Natural killer cell (primary cell): ENCODE measurements at regions not wholly inside any gene's neighbourhood (a gene's known extent, or its start where the extent isn't known, plus 50 kb on each side); places are given as distances from the start of the nearest gene placed in this dataset.

Source experiments
- ATAC-seq, 3 donors: fragments of 150-1000 bp in 2 of 3; fragments of 200-7000 bp in 1 of 3; cut with Tn5 transposase; 1 replicate in 1 of 3; 2 replicates in 2 of 3; pipeline ENCODE4 v1.10.0; 2021; ENCODE audit warnings: mild to moderate bottlenecking in 2 of 3, moderate library complexity in 2 of 3
- DNase-seq, 2 donors: peaks; one replicate each; pipeline versions ENCODE4 v3.0.0 to v3.0.0-alpha.2; 2013 to 2021; ENCODE audit warnings: mixed read lengths in 1 of 2
- H3K27ac ChIP-seq: one replicate; pipeline ENCODE4 v1.5.1; 2013; ENCODE audit warnings: mild to moderate bottlenecking, low read length
- H3K27me3 ChIP-seq: one replicate; pipeline ENCODE4 v1.6.1; 2013; ENCODE audit warnings: low read length; ENCODE audit not compliant: control insufficient read depth, insufficient read depth
- H3K36me3 ChIP-seq: one replicate; pipeline ENCODE4 v1.6.1; 2013; ENCODE audit warnings: low read length; ENCODE audit not compliant: control insufficient read depth, insufficient read depth
- H3K4me1 ChIP-seq: one replicate; pipeline ENCODE4 v1.6.1; 2013; ENCODE audit warnings: low read length; ENCODE audit not compliant: control insufficient read depth, insufficient read depth
- H3K4me3 ChIP-seq: one replicate; pipeline ENCODE4 v1.5.1; 2013; ENCODE audit warnings: low read length
- H3K9me3 ChIP-seq: one replicate; pipeline ENCODE4 v1.6.1; 2013; ENCODE audit warnings: low read length; ENCODE audit not compliant: control insufficient read depth, insufficient read depth
- H3K27ac Mint-ChIP-seq, 2 donors: one replicate each; pipeline ENCODE4 v1.8.0; 2022; ENCODE audit warnings: mild to moderate bottlenecking in 2 of 2, mixed read lengths in 2 of 2, moderate library complexity in 1 of 2
- H3K27me3 Mint-ChIP-seq, 2 donors: one replicate each; pipeline ENCODE4 v1.8.0; 2022; ENCODE audit warnings: low read depth in 2 of 2, mixed read lengths in 2 of 2
- H3K36me3 Mint-ChIP-seq: one replicate; pipeline ENCODE4 v1.8.0; 2022; ENCODE audit warnings: mixed read lengths
- H3K4me1 Mint-ChIP-seq, 2 donors: one replicate each; pipeline ENCODE4 v1.8.0; 2022; ENCODE audit warnings: mixed read lengths in 2 of 2
- H3K4me3 Mint-ChIP-seq: one replicate; pipeline ENCODE4 v1.8.0; 2022; ENCODE audit warnings: mild to moderate bottlenecking, moderate library complexity, mixed read lengths
- H3K9me3 Mint-ChIP-seq, 2 donors: one replicate each; pipeline ENCODE4 v1.8.0; 2022; ENCODE audit warnings: mixed read lengths in 2 of 2
- CTCF ChIP-seq: fragments of 200-600 bp; IDR thresholded peaks from one replicate; pipeline ENCODE4 v1.8.0; 2022; ENCODE audit warnings: antibody characterized with exemption
- WGBS: methylation state at CpG from one replicate; pipeline ENCODE4 v1.1.7; 2013; ENCODE audit warnings: missing lambda C conversion rate; ENCODE audit not compliant: insufficient coverage; 5-methylcytosine and 5-hydroxymethylcytosine counted together
- intact Hi-C: fragments of 100-400 bp; cut with micrococcal nuclease; formaldehyde crosslinking; loops from one replicate; pipeline ENCODE4 v1.14.2; 2022

- H3K4me3 Mint-ChIP-seq = no peak overlapping the region
- DNase-seq (no peak), ATAC-seq (no peak)
- no peaks in the 10 kb centered on the region for H3K27me3 ChIP-seq
- TF ChIP-seq CTCF = no peak
- intact Hi-C loops = no loop called here
- H3K4me1 ChIP-seq = no peaks in the 10 kb centered on the region
- no peak overlapping the region for H3K27ac Mint-ChIP-seq
- H3K27ac ChIP-seq = no peak overlapping the region
- no peaks in the 10 kb centered on the region for H3K9me3 ChIP-seq
- no peaks in the 10 kb centered on the region for H3K36me3 Mint-ChIP-seq
- H3K27me3 Mint-ChIP-seq = no peaks in the 10 kb centered on the region
- H3K4me3 ChIP-seq = no peak overlapping the region
- H3K36me3 ChIP-seq = no peaks in the 10 kb centered on the region
- 33% methylated on average over 1 of the region's 2 CpGs for WGBS
- H3K4me1 Mint-ChIP-seq = no peaks in the 10 kb centered on the region
- peaks cover 3 to 4% of the 10 kb centered on the region in 2 donors for H3K9me3 Mint-ChIP-seq
Observed at GRCh38 chr6:85023721-85024120, 259.3 kb upstream of the TBX18 start.

GRCh38 chr6:85017352-85017751 is 253.0 kb upstream of the TBX18 start:
- no peak for TF ChIP-seq CTCF
- Mint-ChIP-seq H3K36me3 (no peaks in the 10 kb centered on the region), H3K27ac (no peak overlapping the region), H3K27me3 (no peaks in the 10 kb centered on the region), H3K9me3 (peaks cover 6 to 13% of the 10 kb centered on the region in 2 donors), H3K4me3 (no peak overlapping the region), H3K4me1 (no peaks in the 10 kb centered on the region)
- Histone ChIP-seq H3K27ac (no peak overlapping the region), H3K36me3 (no peaks in the 10 kb centered on the region), H3K4me3 (no peak overlapping the region), H3K4me1 (no peaks in the 10 kb centered on the region), H3K27me3 (no peaks in the 10 kb centered on the region), H3K9me3 (no peaks in the 10 kb centered on the region)
- 75% methylated on average over 1 of the region's 1 CpG for WGBS
- intact Hi-C loops = no loop called here
- ATAC-seq = no peak
- no peak for DNase-seq

- no peaks in the 10 kb centered on the region for H3K4me1 Mint-ChIP-seq
- DNase-seq (no peak), ATAC-seq (no peak)
- WGBS = 100% methylated on average over 1 of the region's 1 CpG
- no peaks in the 10 kb centered on the region for H3K27me3 Mint-ChIP-seq
- Histone ChIP-seq H3K36me3 (no peaks in the 10 kb centered on the region), H3K27ac (no peak overlapping the region), H3K4me3 (no peak overlapping the region), H3K4me1 (no peaks in the 10 kb centered on the region), H3K27me3 (no peaks in the 10 kb centered on the region), H3K9me3 (no peaks in the 10 kb centered on the region)
- H3K36me3 Mint-ChIP-seq = no peaks in the 10 kb centered on the region
- TF ChIP-seq CTCF = no peak
- H3K27ac Mint-ChIP-seq = no peak overlapping the region
- H3K4me3 Mint-ChIP-seq = no peak overlapping the region
- intact Hi-C loops = no loop called here
- H3K9me3 Mint-ChIP-seq = peaks cover 6 to 12% of the 10 kb centered on the region in 2 donors
Observed at GRCh38 chr6:85016726-85017125, 252.3 kb upstream of the TBX18 start.

DNA sequence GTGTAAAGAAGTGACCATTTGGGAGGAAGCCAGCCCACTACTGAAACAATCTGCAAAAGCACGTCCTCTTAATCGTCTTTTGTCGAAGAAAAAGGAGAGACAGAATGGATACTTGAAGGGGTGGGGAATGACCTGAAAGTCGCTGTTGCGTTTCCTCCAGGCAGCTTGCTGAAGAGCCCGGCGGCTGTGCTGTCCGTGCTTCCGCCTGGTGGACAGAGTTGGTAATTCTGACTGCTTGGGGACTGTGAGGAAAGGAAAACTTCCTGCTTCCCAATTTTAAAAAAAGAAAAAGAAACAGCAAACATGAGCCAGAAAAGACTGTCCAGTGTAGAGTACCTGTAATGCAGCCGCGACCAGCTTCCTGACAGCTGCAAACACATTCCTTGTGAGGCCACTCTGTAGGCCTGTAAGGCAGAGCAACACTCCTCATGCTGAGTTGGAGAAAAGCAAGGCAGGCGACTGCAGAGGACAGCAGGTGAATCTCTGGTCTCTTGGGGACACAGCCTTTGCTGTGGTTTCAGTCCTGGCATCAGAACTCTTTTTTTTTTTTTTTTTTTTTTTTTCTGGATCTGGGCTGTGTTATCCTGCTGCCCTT is 251.1 kb upstream of the TBX18 start:
- no peak overlapping the region for H3K4me3 Mint-ChIP-seq
- ATAC-seq = no peak

More for the DNA sequence above, 251.1 kb upstream of the TBX18 start:
- no peaks in the 10 kb centered on the region for H3K27me3 Mint-ChIP-seq
- Histone ChIP-seq H3K4me3 (no peak overlapping the region), H3K27me3 (no peaks in the 10 kb centered on the region), H3K4me1 (no peaks in the 10 kb centered on the region), H3K9me3 (no peaks in the 10 kb centered on the region), H3K27ac (no peak overlapping the region), H3K36me3 (no peaks in the 10 kb centered on the region)
- DNase-seq = no peak
- no peak for TF ChIP-seq CTCF
- no peaks in the 10 kb centered on the region for H3K36me3 Mint-ChIP-seq
- peaks cover 6 to 9% of the 10 kb centered on the region in 2 donors for H3K9me3 Mint-ChIP-seq
- no peak overlapping the region for H3K27ac Mint-ChIP-seq
- H3K4me1 Mint-ChIP-seq = no peaks in the 10 kb centered on the region
- intact Hi-C loops = no loop called here
- 15% methylated on average over 12 of the region's 12 CpGs for WGBS
